NCI-H510A treated with DMSO at 0.1 percent for 48 hours (cell line): ENCODE measurements at regions not wholly inside any gene's neighbourhood (a gene's known extent, or its start where the extent isn't known, plus 50 kb on each side); places are given as distances from the start of the nearest gene placed in this dataset.

Experiments
- DNase-seq: peaks from one replicate; lab custom pipeline; 2025; lab: John Stamatoyannopoulos, UW

DNA sequence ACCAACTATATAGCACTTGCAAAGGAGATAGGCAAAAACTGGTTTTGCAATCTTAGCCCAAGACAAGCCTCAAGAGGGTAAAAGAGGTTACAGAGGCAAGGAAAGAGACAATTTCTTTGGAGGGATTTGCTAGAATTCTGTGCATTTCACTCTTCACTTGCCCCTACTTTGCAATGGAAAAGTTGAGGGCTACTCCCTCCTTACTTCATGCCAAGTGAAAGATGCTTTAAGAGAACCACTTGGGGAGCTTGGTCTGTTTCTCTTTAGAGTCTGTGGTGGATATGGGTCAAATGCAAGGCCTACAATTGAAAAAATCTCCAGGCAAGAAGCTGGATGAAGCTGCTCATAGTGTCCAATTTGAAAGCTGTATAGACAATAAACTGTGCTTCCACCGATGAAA, 167.7 kb upstream of the DIO2 start:
- DNase-seq = no peak

DNA sequence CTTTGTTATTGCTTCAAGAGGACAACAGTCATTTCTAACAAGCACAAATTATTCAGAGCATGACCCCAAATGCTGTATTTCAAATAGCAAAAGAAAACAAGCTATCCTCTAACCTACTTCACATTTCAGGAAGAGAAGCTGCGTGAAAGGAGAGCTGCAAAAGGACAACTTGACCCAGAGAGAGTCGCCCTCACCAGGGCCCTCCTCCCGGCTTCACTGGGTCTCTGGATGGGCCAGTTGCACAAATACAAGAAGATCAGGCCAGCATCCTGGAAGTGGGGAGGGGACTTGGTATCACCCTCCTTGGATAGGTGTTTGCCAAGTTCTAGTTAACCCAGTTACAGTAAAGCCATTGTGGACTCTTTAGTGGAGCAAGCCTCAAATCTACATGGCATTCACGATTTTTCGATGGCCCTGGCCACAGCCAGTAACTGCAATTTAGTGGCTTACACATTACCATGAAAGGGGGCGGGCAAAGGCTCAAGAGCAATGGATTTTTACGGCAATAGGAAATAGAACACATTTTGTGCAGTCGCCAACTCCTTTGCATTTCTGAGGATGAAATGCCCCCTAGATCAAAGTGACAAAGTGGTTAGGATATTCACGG, 166.9 kb upstream of the DIO2 start:
- DNase-seq = no peak

DNA sequence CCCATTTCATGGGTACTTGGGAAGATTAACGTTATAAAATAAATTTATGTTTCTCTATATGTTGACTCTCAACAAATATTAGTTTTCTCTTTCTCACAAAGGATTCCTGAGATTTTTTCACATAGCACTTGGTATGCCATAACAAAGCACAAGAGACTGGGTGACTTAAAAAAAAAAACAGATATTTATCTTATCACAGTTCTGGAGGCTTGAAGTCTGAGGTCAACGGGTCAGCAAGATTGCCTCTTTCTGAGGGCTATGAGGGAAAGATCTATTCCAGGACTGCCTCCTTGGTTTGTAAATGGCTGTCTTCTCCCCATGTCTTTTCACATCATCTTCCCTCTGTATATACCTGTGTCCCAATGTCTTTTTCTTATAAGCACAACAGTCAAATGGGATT, 153.5 kb upstream of the DIO2 start:
- DNase-seq = no peak

DNA sequence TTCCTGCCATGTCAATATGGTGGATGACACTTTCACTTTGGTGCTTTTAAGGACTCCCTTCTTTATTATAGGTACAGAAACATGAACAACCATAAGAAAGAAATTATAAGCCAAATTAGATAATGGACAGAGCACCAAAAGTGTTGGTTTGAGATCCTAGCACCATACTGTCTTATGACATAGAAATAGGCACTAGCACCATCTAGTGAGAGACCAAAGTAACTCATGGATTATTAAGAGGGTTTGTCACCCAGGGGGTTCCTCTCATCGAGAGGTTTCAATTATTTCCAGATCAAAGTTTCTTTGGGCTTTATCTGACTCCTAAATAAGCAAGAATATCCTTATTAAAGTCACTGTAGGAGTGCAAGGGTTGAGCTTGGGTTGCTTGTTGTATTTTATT, 153.0 kb upstream of the DIO2 start:
- peak; percentile 38 for DNase-seq

DNA sequence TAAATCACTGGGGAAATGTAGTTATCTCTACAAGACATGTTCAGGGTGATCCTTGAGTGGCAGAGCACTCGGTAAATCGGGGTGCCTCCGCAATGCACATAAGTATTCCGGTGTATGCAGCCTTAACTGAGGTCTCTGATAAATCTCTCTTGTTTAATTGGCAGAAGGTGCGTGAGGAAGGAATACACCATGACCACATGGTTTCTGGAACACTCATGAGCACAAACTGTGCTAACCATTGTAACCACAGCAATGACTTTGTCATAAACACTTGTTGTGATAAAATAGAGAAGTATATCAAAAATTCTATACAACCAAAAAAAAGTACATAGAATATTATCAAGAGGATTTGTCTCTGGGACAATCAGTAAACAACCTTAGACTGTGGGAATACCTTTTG, 146.8 kb upstream of the DIO2 start:
- no peak for DNase-seq

DNA sequence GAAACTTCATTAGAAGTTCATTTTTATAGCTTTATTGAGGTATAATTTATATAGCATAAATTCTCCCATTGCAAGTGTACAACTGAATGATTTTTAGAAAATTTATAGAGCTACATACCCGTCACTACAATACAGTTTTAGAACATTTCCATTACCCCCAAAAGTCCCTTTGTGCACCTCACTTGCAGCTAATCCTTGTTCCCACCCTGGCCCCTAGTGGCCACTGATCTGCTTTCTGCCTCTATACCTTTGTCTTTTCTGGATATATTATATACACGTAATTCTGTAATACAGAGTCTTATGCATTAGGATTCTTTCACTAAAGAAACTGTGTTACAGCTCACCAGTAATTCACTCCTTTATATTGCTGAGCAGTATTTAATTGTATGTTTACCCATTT, 145.1 kb upstream of the DIO2 start:
- DNase-seq = peak; percentile 19

DNA sequence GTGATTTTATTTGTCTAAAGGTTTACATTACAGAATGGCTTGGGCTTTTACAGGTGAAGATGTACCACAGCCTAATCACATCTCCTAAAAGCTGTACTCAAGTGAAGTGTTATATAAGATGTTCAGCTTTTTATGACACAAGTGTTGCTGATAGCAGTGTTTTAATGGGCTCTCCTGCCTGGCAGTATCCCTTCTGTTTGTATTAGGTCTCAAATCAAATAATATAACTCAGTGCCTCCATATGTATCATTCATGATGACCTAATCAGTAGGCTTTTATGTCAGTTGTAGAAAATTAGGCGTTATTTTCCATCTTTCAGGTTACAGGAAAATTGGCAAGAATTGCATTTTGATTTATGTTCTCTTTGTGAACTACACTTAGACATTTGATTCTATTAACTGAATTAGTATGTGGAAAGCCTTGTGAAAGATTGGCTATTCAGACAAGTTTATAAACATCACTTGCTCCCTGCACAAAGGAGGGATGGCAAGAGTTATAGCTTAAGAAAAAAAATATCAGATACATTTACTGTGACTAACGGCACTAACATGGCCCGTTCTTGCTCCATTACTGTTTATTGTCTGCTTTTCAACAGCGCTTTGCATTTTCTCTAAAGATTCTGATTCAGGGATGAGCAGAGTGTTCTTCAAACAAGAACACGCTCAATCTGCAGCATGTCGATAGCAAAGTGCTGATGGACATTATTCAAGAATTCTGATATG, 143.7 kb upstream of the DIO2 start:
- peak; percentile 74 for DNase-seq

DNA sequence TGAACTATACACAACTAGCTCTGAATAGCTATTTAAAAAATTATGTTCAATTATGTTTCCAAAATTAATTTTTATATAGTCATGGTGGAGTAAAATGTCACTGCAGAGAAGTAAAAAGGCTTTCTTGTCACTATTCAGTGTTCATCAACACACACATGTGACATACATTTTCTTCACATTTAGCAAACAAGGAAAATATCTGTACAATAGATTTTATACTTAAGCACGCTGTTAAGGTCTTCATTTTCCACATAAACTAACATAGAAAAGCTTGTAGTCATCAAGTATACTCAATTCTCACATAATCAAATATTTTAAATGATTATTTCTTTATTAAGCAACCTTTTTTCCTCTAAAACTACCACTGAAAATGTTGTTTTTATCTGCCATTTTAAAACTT, 141.2 kb upstream of the DIO2 start:
- no peak for DNase-seq

DNA sequence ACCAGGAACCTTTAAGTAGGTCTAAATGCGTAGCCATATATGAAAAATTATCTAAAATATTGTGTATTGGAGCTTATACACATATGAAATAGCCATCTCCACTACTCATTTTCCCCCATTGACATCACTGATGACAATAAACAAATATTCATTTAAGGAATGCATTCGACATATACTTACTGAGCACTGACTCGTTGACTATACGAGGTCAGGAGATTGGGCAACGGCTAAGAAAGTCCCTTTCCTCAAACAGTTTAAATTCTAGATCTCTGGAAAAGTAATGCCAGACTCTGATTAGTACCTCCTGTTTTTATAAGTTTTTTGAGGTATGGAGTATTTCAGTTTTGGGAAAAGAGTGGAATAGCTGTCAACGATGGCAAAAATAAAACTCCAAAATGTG, 139.4 kb upstream of the DIO2 start:
- DNase-seq = no peak

DNA sequence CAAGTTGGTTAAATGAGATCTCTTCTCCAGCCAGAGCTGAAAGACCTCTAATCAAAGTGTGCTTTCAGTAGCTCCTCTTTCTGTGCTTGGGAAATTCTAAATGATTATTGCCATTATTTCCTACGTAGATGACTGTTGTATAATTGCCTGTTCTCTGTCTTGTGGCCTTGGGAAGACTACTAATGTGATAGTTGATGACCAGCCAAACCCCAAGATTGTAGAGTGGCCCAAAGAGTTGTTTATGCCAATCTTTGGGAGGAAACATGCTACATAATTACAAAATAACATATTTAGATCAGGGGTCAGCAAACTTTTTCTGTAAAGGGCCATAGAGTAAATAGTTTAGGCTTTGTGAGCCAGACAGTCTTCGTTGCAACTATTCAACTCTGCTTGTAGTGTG, 135.1 kb upstream of the DIO2 start:
- DNase-seq = no peak

DNA sequence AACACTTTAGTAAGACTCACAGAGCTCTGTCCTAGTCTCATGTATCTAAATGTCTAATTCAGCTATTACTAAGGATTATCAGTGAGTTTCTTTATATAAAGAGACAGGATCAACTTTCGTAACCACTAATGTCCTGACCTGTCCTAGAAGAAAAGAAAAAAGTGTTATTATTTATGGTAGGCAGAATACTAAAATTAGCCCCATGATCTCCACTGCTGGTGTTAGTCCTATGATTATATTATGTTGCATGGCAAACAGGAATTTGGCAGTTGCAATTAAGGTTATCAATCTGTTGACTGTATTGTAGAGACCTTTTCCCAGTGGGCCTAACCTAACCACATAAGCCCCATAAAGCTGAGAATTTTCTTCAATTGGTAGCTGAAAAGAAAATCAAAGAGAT, 132.9 kb upstream of the DIO2 start:
- no peak for DNase-seq

DNA sequence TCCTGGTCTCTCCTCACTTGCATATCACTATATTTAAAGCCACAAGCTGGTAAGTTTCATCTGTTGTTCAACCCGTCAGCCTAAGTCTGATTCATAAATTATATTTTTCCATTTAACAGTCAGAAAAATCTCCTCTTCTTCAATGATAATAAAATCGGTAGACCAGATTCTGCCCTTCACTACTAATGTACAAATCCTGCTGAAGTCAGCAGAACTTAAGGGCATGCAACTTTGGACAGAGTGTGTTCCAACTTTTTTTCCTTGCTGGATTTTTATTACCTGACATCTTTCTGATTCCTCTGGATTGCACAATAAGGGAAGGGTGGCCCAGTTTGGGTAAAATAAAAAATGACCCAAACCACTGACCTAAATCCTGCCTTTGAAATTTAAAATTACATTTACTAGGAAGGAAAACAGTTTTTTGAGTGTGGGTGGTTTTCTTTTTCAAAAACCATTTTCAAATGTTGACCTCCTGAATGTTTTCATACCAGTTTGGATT, 125.4 kb upstream of the DIO2 start:
- DNase-seq = no peak

DNA sequence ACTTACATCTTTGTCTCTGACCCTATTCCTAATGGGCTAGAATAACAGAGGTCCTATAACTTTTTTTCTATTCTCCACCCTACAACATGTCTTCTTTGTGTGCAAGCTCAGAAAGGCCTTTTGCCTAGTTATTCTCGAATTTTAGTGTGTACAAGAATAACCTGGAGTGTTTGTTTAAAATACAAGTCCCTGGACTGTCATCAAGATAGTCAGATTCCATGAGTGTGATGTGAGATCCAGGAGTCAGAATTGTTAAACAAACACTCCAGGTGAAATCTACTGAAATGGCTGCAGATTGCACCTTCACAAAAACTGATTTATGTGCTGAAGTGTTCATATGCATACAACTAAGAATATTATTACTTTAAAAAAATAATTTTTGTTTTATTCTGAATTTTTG, 114.4 kb upstream of the DIO2 start:
- no peak for DNase-seq

DNA sequence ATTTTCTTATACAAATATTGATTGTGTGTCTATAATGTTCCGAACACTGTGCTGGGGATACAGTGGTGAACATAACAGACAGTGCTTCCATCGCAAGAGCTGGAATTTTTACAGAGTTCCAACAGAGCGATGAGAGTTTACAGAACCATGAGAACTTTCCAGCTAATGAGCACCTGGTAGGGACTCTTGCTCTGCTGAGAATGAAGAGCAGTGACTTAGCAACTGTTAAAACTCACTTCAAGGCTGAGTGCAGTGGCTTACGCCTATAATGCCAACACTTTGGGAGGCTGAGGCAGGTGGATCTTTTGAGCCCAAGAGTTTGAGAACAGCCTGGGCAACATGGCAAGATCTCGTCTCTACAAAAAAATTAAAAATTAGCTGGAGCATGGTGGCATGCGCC, 113.8 kb upstream of the DIO2 start:
- no peak for DNase-seq

DNA sequence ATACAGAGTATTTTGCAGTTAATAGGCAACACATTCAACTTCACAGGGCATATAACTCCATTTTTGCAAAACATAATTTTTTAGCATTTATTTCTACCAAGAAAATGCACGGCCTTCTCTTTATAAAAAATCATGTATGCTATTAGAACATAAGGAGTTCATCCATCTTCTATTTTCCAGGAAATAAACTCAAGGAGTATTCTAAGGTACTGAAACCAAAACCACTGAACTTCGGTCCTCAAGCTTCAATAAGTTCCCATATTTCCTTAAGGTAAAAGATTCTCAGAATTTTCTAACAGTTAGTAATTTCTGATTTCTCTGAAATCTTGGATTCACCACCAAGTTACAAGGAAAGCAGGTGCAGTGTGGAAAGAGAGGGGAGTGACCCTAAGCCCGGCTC, 113.3 kb upstream of the DIO2 start:
- DNase-seq = no peak

DNA sequence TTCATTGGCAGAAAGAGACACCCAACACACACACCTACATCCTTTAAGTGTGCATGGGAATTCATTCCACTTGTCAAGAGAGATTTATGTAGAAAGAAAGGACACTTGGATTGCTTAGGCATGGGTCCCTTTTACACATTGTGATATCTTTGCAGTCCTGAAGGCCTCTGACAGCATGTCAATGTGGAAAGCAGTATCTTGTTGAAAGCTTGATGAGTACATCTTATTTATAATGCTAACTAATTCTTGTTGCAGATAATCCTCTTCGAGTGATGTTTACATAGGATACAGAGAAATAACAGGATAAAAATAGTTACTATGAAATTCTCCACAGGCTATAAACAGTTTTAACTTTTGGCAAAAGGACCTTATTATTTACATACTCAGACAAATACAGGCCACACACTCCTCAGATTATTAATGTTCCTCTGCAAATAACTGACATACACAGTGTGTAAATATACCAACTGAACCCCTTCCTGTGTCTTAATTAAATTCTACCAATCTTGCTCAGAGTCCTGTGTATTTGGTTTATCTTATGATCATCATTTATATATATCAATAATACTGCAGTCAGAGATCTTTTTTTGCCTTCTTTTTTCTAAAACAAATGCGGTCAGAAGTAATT, 111.8 kb upstream of the DIO2 start:
- no peak for DNase-seq

DNA sequence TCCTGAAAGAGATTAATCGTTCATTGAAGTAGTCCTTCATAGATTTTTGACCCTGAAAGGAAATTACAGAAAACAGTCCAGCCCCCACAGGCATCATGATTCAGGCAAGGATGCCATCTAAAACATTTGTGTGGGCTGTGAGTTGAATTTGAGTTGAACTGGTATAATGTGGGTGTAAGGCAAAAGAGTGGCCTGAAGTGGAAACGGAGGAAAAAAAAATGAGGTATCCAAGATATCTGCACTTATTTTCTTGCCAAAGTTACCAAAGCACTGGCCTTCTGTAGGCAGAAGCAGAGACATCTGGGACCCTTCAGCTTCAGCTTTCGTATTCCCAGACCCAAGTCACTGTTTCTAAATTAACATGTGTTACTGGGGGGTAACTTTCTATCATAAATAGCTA, 105.1 kb upstream of the DIO2 start:
- DNase-seq = no peak

DNA sequence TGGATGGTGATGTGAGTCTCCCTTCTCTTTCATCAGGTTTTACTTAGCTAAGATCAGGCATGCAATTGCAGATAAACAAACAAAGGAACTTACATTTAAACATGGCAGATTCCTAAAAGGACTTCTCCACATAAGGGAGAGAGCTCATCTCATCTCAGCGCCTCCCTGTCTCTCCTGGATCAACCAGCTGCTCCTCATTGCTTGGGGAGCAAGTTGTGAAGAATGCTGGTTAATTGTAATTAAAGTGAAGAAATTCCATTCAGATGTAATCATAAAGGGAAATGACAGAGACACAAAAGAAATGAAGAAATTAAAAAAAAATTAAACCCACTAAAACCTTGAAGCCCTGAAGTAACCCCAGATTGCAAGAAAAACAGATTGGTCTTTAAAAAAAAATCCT, 104.4 kb upstream of the DIO2 start:
- no peak for DNase-seq

DNA sequence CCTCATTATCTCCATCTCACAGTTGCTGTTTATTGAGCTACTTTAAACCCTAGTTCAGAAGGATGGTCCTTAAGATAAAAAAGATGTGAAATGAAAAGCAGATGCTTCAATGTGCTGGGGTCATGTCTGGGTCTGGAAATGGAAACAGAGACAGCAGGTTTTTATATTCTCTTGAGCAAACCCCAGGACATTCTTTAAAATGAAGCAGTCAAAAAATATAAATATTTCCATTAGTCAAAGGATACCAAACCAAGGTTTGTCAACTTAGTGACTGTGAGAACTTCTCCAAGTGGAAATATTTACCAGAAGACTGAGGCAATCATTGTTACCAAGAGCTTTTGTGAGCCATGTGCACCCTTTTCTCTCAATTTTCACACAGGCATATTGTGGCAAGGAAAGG, 102.5 kb upstream of the DIO2 start:
- no peak for DNase-seq

DNA sequence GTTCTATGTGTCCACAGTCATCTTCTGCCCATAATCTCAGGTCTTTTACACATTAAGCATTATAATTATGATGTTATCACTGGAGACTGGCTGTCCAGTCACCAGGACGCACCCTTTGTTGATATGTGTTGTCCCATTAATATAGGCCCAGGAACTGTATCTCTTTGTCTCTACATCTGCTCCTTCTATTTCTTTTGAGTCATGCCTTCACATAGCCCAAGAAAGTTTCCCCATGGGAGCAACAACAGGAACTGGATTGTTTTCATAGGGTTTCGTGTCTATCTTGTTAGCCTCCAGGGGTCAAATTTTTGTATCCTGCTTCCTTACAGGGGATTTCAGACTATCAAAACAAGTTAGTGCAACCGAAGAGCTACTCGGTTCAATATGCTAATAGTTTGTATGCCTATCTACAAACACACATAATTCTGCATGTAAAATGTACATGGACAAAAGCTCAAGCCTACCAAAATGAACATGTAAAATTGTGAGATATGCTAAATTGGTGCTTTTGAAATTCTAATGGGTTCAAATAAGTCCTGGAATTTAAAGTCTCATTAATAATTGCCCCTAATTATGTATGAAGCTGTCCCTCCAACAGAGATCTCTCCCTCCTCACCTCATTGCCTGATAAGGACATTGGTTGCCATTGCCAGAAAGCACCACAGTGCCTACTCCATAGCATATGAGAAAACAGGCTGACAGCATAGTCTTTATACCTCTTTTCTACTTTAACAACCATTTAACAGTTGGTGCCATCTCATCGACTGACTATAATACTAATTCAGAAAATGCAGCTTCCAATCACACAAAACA, 99.8 kb upstream of the DIO2 start:
- no peak for DNase-seq

DNA sequence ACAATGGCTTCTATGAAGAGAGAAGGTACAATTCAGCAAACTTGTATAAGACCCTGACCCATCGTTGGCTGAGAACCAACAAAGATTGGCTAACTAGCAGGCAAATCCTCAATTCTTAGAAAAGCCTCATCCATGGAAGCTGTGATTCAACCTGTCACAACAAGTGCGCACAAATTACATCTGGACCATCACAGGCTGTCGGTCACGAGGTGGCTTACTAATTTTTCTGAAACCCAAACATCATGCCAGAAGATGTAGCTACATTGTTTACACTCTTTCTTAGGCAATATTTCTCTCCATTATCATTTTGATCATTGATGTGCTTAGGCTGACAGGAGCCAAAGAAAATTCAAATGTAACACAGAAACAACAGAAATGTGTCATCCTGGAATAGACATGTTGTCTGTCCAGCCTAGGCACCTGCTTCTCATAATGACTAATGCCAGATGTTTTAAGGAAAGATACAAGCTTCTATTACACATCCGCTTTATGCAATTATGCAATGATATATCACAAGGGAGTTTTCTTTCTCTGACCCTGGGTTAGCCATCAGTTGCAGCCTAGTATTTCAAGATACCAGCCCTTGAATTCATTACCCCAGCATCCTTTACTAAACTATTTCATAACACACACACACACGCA, 92.9 kb upstream of the DIO2 start:
- DNase-seq = no peak

DNA sequence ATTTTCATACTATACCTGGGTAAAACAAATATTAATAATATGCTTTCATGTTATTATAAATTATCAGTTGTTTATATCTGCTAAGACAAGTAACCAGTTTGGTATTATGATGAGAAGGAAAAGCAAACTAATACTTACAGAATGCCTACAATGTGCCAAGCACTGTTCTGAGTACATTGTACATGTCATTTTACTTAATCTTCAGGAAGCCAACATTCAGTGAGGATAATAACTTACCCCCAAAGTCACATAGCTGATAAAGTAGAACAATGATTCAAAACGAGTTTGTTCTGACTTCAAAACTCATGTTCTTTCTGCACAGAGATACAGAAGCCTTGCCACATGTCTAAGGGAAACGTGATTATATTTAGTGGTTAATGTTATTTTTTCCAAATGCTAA, 89.0 kb upstream of the DIO2 start:
- no peak for DNase-seq
